Suprapubic skin (tissue), 4 donors: ENCODE measurements at regions not wholly inside any gene's neighbourhood (a gene's known extent, or its start where the extent isn't known, plus 50 kb on each side); places are given as distances from the start of the nearest gene placed in this dataset.

ENCODE experiments used
- DNase-seq, 2 donors: peaks; one replicate each; pipeline ENCODE4 v3.0.0-alpha.2; 2019; ENCODE audit warnings: low spot score in 2 of 2
- H3K27ac ChIP-seq: fragments of 200-600 bp; sonication (generic); one replicate; pipeline ENCODE4 v1.5.1; 2019
- H3K27me3 ChIP-seq: fragments of 200-600 bp; sonication (generic); one replicate; pipeline ENCODE4 v1.5.1; 2019
- H3K36me3 ChIP-seq: fragments of 200-600 bp; sonication (generic); one replicate; pipeline ENCODE4 v1.5.1; 2019
- H3K4me1 ChIP-seq: fragments of 200-600 bp; sonication (generic); one replicate; pipeline ENCODE4 v1.5.1; 2019
- H3K4me3 ChIP-seq: fragments of 200-600 bp; sonication (generic); one replicate; pipeline ENCODE4 v1.5.1; 2019; ENCODE audit warnings: mild to moderate bottlenecking
- H3K9me3 ChIP-seq: fragments of 200-600 bp; sonication (generic); one replicate; pipeline ENCODE4 v1.5.1; 2019
- EP300 ChIP-seq: sonication (generic); formaldehyde crosslinking; IDR thresholded peaks from one replicate; pipeline ENCODE4 v1.6.1; 2017; ENCODE audit warnings: antibody characterized with exemption
- POLR2A ChIP-seq, 2 donors: fragments of 450-650 bp; IDR thresholded peaks; one replicate each; pipeline ENCODE4 v1.6.1; 2017; ENCODE audit warnings: antibody characterized with exemption in 2 of 2, mild to moderate bottlenecking in 2 of 2, moderate library complexity in 2 of 2
- POLR2AphosphoS5 ChIP-seq, 3 donors: sonication (generic); formaldehyde crosslinking; IDR thresholded peaks; one replicate each; pipeline ENCODE4 v1.6.1; 2017; ENCODE audit warnings: antibody characterized with exemption in 3 of 3
- WGBS: methylation state at CpG from one replicate; pipeline ENCODE4 v1.1.5; 2018; 5-methylcytosine and 5-hydroxymethylcytosine counted together
- TF ChIP-seq, protein P1 (sequence below), 2 donors: fragments of 200-600 bp in 1 of 2; fragments of 450-650 bp in 1 of 2; sonication (generic) in 1 of 2; IDR thresholded peaks; one replicate each; pipeline ENCODE4 v1.5.1; 2016 to 2019; ENCODE audit warnings: antibody characterized with exemption in 2 of 2, mild to moderate bottlenecking in 1 of 2, moderate library complexity in 1 of 2

DNA sequence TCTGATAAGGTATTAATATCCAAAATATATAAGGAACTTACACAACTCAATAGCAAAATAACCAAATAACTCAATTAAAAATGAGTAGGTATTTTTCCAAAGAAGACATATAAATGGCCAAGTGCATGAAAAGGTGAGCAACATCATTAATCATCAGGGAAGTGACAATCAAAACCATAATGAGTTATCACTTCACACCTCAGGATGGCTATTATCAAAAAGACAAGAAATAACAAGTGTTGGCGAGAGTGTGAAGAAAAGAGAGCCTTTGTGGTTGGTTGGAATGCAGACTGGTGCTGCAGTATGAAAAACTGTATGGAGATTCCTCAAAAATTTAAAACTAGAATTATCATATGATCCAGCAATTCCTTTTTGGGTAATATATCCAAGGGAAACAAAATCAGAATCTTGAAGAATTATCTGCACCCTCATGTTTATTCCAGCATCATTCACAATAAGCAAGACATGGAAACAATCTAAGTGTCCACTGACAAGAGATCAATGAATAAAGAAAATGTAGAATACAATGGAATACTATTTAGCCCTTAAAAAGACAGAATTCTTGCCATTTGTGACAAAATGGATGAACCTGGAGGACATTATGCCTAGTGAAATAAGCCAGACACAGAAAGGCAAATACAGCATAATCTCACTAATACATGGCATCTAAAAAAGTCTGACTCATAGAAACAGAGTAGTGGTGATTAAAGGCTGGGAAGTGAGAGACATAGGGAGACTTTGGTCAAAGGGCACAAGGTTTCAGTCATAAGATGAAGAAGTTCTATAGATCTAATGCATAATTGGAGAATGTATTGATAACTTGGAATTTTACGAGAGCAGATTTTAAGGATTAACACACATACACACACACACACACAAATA lies 175.6 kb downstream of the FOXA2 start:
- Histone ChIP-seq H3K4me1 (peaks cover 10% of the 10 kb centered on the region), H3K36me3 (no peaks in the 10 kb centered on the region), H3K9me3 (no peaks in the 10 kb centered on the region), H3K4me3 (no peak overlapping the region), H3K27me3 (peaks cover 10% of the 10 kb centered on the region), H3K27ac (no peak overlapping the region)
- TF ChIP-seq POLR2AphosphoS5 (IDR thresholded peaks at IDR 0.05) (no peak), EP300 (no peak), POLR2A (IDR thresholded peaks at IDR 0.05) (no peak)
- TF ChIP-seq, protein P1, sequence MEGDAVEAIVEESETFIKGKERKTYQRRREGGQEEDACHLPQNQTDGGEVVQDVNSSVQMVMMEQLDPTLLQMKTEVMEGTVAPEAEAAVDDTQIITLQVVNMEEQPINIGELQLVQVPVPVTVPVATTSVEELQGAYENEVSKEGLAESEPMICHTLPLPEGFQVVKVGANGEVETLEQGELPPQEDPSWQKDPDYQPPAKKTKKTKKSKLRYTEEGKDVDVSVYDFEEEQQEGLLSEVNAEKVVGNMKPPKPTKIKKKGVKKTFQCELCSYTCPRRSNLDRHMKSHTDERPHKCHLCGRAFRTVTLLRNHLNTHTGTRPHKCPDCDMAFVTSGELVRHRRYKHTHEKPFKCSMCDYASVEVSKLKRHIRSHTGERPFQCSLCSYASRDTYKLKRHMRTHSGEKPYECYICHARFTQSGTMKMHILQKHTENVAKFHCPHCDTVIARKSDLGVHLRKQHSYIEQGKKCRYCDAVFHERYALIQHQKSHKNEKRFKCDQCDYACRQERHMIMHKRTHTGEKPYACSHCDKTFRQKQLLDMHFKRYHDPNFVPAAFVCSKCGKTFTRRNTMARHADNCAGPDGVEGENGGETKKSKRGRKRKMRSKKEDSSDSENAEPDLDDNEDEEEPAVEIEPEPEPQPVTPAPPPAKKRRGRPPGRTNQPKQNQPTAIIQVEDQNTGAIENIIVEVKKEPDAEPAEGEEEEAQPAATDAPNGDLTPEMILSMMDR (IDR thresholded peaks at IDR 0.05), result no peak
- 85% methylated on average over 2 of the region's 2 CpGs for WGBS
- no peak for DNase-seq

DNA sequence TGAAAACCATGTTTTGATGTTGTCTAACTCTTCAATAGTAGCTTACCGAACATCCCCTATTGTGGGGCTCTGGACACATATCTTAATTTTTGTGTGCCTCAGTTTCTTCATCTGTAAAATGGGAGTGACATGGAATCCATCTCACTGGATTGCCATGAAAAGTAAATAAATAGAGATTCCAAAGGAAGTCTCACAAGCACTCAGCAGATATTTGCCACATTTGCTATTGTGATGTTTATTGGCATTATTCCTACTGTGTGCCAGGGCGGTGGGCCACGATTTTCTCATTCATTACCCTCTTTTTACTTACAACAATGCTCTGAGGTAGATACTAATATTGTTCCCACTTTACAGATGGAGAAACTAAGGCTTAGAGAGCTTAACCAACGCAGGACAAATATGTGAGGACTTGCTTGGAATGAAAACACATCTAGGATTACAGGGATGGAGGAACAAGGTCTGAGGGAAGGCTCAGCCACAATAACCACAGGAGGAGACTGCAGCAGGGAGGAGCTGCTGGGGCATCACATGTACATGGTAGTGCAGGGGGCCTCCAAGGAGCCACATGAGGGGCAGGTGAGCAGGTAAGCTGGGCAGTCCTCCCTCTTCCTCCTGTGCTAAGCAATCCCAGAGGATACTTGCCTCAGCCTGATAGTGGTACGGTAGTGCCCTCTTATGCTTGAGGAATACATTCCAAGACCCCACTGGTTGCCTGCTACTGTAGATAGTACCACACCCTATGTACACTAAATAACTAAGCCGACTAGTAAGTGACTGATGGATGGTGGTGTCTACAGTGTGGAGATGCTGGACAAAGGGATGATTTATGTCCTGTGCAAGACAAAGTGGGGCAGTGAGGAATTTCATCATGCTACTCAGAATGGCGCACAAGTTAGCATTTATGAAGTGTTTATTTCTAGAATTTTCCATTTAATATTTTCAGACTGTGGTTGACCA lies 176.9 kb downstream of the FOXA2 start:
- H3K9me3 ChIP-seq, result no peaks in the 10 kb centered on the region
- no peak for TF ChIP-seq POLR2A (IDR thresholded peaks at IDR 0.05)
- TF ChIP-seq POLR2AphosphoS5 (IDR thresholded peaks at IDR 0.05), result no peak
- TF ChIP-seq, protein P1 (IDR thresholded peaks at IDR 0.05), result no peak
- TF ChIP-seq EP300, result no peak
- no peak overlapping the region for H3K4me3 ChIP-seq
- H3K27ac ChIP-seq, result no peak overlapping the region
- H3K4me1 ChIP-seq, result peaks cover 21% of the 10 kb centered on the region
- H3K36me3 ChIP-seq, result no peaks in the 10 kb centered on the region
- DNase-seq, result no peak
- H3K27me3 ChIP-seq, result peaks cover 10% of the 10 kb centered on the region
- 79% methylated on average over 7 of the region's 7 CpGs for WGBS

DNA sequence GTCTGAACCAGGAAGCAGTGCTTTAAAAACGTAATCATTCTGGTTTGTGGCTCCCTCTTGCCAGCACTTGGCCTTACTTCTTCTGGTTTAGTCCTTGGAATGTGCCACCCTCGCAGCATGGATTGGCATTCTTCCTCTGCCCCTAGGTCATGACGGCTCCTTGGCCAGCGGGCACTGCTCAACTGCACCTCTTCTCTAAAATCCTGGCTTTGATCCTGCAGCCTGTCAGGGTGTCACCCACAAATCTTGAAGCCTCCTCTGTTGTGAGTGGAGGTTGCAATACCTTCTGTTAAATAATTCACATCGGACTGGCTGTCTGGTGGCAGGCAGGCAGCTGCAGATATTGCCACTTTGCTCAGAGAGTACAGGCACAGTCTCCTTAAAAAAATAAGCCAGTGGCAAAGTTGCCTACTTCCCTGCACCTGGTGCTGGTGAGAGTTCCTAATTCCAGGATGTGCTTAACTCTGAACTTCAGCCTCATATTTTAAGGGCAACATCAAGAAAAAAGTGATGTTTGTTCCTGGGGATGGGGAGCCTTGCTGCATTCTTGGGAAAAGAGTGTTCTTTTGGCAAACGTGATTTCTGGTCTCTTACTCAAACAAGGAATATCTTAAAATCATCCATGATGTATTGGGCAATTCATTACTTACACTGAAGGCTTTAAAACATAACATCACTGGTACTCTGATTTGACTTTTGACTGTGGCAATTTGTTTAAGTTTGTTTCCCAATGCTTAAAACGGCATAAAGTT lies 179.8 kb downstream of the FOXA2 start:
- 19% methylated on average over 7 of the region's 7 CpGs for WGBS
- Histone ChIP-seq H3K36me3 (no peaks in the 10 kb centered on the region), H3K9me3 (no peaks in the 10 kb centered on the region), H3K4me1 (peaks cover 21% of the 10 kb centered on the region), H3K27ac (no peak overlapping the region), H3K4me3 (peak overlapping the region; percentile 30), H3K27me3 (peaks cover 10% of the 10 kb centered on the region)
- DNase-seq, result no peak
- TF ChIP-seq EP300, result no peak
- no peak for TF ChIP-seq POLR2A (IDR thresholded peaks at IDR 0.05)
- TF ChIP-seq, protein P1 (IDR thresholded peaks at IDR 0.05), result no peak

DNA sequence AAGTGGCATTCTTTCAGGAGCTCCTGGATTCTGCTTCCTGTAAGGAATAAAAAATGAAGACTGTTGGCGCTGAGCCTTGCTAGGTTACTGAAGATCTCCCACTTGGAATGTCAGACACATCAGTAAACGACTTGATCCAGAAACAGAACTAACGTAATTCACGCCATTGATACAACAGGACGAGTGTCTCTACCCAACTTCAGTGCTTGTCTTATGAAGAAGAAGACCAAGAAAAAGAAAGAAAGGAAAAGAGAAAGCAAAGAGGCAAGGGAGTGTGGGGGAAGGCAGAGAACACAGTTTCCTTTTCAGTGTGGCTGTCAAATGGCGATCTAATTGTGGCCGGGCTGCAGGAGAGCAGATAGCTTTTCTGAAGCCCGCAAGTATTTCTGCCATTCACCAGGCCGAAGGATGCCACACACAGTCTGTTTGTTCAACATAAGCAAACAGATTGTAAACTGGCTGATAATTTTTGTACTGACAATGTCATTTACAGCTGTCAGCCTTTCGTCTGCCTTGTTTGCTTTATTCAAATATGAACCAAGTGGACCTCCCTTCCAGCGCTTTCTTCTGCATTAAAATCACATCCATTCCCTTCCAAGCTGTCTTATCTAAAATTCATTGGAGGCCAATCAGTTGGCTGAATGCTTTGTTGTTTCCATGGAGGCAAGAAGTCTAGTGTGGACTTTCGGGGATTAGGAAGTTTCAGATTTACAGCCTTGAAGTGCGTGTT lies 180.6 kb downstream of the FOXA2 start:
- no peak for DNase-seq
- Histone ChIP-seq H3K4me3 (peak overlapping the region; percentile 30), H3K27ac (no peak overlapping the region), H3K27me3 (peaks cover 10% of the 10 kb centered on the region), H3K9me3 (no peaks in the 10 kb centered on the region), H3K4me1 (peaks cover 21% of the 10 kb centered on the region), H3K36me3 (no peaks in the 10 kb centered on the region)
- WGBS, result 13% methylated on average over 13 of the region's 13 CpGs
- TF ChIP-seq EP300 (no peak), POLR2A (IDR thresholded peaks at IDR 0.05) (no peak), POLR2AphosphoS5 (IDR thresholded peaks at IDR 0.05) (no peak)
- TF ChIP-seq, protein P1 (IDR thresholded peaks at IDR 0.05), result no peak
